GM12875 (cell line): ENCODE measurements at regions not wholly inside any gene's neighbourhood (a gene's known extent, or its start where the extent isn't known, plus 50 kb on each side); places are given as distances from the start of the nearest gene placed in this dataset.

ENCODE experiments used
- H3K4me3 ChIP-seq: one replicate; pipeline ENCODE4 v1.5.1; 2011; ENCODE audit warnings: low read depth, low read length, control low read depth
- CTCF ChIP-seq: IDR thresholded peaks from 2 replicates; pipeline ENCODE4 v1.5.1; 2011; ENCODE audit warnings: low read depth, mild to moderate bottlenecking, control low read depth, inconsistent platforms, low read length, moderate library complexity, borderline replicate concordance; ENCODE audit not compliant: insufficient read depth

- no peak for TF ChIP-seq CTCF
- no peak overlapping the region for H3K4me3 ChIP-seq
Observed at GRCh38 chr6:74248966-74249365, 553.0 kb downstream of the CD109 start.

DNA sequence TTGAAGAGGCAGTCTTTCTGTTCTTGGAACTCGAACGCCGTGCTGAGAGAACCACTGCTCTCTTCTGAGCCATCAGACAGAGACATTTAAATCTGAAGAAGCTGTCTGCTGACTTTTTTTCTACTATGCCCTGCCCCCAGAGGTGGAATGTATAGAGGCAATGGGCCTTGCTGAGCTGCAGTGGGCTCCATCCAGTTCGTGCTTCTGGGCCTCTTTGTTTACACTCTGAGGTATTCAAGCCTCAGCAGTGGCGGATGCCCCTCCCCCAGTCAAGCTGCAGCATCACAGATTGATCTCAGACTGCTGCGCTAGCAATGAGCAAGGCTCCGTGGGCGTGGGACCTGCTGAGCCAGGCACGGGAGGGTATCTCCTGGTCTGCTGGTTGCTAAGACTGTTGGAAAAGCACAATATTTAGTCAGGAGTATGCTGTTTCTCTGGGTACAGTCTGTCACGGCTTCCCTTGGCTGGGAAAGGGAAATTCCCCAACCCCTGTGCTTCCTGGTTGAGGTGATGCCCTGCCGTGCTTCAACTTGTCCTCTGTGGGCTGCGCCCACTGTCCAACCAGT is 526.8 kb downstream of the CD109 start:
- no peak for TF ChIP-seq CTCF
- no peak overlapping the region for H3K4me3 ChIP-seq

DNA sequence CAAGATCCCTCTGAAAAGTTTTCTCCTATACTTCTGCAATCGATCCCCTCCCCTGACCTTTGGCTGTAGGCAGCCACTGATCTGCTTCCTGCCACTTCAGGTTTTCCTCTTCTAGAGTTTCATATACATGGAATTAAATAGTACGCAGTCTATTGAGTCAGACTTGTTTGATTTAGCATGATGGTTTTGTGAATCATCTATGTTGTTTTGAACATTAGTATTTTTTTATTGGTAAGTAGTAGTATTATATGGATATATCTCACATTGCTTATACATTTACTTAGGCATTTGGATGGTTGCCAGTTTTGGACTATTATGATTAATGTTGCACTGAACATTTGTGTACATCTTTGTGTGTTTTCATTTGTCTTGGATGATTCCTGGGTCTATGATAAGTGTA is 518.0 kb downstream of the CD109 start:
- H3K4me3 ChIP-seq, result no peak overlapping the region
- no peak for TF ChIP-seq CTCF

GRCh38 chr6:74208239-74208638 is 512.2 kb downstream of the CD109 start:
- no peak for TF ChIP-seq CTCF
- no peak overlapping the region for H3K4me3 ChIP-seq

DNA sequence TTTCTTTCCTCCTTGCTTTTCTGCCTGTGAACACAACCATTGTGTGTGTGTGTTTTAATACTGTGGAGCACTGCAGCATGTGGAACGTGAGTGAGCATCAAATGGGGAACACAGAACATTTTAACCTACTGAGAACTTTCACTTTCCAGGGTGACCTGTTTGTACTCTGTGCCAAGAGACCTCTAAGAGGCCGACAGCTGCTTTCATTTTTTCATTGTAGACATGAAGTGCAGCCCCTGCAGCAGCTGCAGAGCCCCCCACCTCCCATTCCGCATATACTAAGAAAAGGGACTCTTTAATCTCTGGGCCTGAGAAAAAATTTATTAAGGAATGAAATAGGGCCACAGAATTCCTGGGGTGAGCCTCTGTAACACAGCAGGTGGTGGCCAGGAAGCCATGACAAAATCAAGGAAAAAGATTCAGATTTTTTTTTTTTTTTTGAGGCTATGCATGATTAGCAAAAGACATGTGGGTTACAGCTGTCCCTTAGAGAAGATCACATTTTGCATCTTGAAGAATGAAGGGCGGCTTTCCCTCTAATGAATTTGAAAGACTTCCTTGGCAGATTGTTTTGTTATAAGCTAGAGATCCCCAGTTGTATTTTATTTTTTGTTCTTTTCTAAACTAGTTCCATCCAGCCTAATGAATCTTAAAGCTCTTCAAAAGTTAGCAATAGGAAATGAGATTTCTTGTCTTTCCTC is 503.4 kb downstream of the CD109 start:
- TF ChIP-seq CTCF, result no peak
- no peak overlapping the region for H3K4me3 ChIP-seq

DNA sequence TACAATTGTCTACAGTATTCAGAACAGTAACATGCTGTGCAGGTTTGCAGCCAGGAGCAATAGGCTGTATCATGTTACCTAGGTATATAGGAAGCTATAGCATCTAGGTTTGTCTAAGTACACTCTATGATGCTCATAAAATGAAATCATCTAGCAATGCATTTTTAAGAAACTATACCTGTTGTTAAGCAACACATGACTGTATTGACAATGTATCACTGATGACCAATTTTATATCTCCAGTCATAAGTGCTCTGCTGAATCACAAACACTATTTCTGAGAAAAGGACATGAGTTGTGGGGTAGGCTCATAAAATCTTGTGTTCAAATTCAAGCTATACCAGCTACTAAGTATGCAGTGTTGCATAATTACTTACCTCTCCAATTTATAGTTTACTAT is 501.3 kb downstream of the CD109 start:
- no peak overlapping the region for H3K4me3 ChIP-seq
- no peak for TF ChIP-seq CTCF

- H3K4me3 ChIP-seq, result no peak overlapping the region
- TF ChIP-seq CTCF, result no peak
Observed at GRCh38 chr6:74187811-74188210, 491.8 kb downstream of the CD109 start.
